Stimulated activated CD8-positive, alpha-beta memory T cell treated with anti-CD3 and anti-CD28 coated beads, Interleukin-4, amount 100 ng/mL, for 48 hours (primary cell): ENCODE measurements at regions not wholly inside any gene's neighbourhood (a gene's known extent, or its start where the extent isn't known, plus 50 kb on each side); places are given as distances from the start of the nearest gene placed in this dataset.

Source experiments
- DNase-seq: peaks from one replicate; pipeline ENCODE4 v3.0.0-alpha.2; 2020

GRCh38 chr6:169165561-169166300 lies 87.9 kb downstream of the THBS2 start:
- DNase-seq = no peak

GRCh38 chr6:169164986-169165385 lies 88.7 kb downstream of the THBS2 start:
- DNase-seq = no peak

- DNase-seq = no peak
These were observed 89.2 kb downstream of the THBS2 start for GRCh38 chr6:169164451-169164850.

GRCh38 chr6:169163411-169163901 lies 90.2 kb downstream of the THBS2 start:
- DNase-seq = no peak

- no peak for DNase-seq
These were observed 90.8 kb downstream of the THBS2 start for GRCh38 chr6:169162752-169163407.

GRCh38 chr6:169162249-169162648 lies 91.4 kb downstream of the THBS2 start:
- no peak for DNase-seq

GRCh38 chr6:169161572-169162167 lies 92.0 kb downstream of the THBS2 start:
- DNase-seq = no peak

- no peak for DNase-seq
These were observed 92.6 kb downstream of the THBS2 start for GRCh38 chr6:169160855-169161560.

GRCh38 chr6:169160091-169160854 lies 93.4 kb downstream of the THBS2 start:
- no peak for DNase-seq

GRCh38 chr6:169159331-169159730 lies 94.3 kb downstream of the THBS2 start:
- DNase-seq = no peak

GRCh38 chr6:169158691-169159090 lies 95.0 kb downstream of the THBS2 start:
- no peak for DNase-seq

GRCh38 chr6:169158174-169158573 lies 95.5 kb downstream of the THBS2 start:
- DNase-seq = no peak

- DNase-seq = no peak
These were observed 96.2 kb downstream of the THBS2 start for GRCh38 chr6:169157197-169158148.

- DNase-seq = no peak
These were observed 96.9 kb downstream of the THBS2 start for GRCh38 chr6:169156793-169157147.

GRCh38 chr6:169156108-169156792 lies 97.4 kb downstream of the THBS2 start:
- no peak for DNase-seq

GRCh38 chr6:169155481-169155880 lies 98.2 kb downstream of the THBS2 start:
- no peak for DNase-seq

GRCh38 chr6:169153401-169153800 lies 100.2 kb downstream of the THBS2 start:
- no peak for DNase-seq

GRCh38 chr6:169146521-169146920 lies 107.1 kb downstream of the THBS2 start:
- DNase-seq = no peak

GRCh38 chr6:169145991-169146501 lies 107.6 kb downstream of the THBS2 start:
- DNase-seq = no peak

GRCh38 chr6:169145496-169145895 lies 108.2 kb downstream of the THBS2 start:
- no peak for DNase-seq

GRCh38 chr6:169144356-169144755 lies 109.3 kb downstream of the THBS2 start:
- no peak for DNase-seq
